CD4-positive, alpha-beta memory T cell (primary cell): ENCODE measurements at regions not wholly inside any gene's neighbourhood (a gene's known extent, or its start where the extent isn't known, plus 50 kb on each side); places are given as distances from the start of the nearest gene placed in this dataset.

Experiments used
- CTCF ChIA-PET: fragments of 350-600 bp; sonication (Branson Sonifier 250); formaldehyde crosslinking; loops from one replicate; lab custom pipeline; 2021; ENCODE audit warnings: inconsistent platforms; ENCODE audit not compliant: partially characterized antibody; lab: Charles Lee
- POLR2A ChIA-PET: fragments of 350-600 bp; sonication (Branson Sonifier 250); formaldehyde crosslinking; loops from one replicate; lab custom pipeline; 2021; ENCODE audit not compliant: partially characterized antibody; lab: Charles Lee
- DNase-seq, 5 donors: peaks; one replicate each; pipeline versions ENCODE4 v3.0.0 to v3.0.0-alpha.2; 2020 to 2022; ENCODE audit warnings: mixed read lengths in 1 of 5
- H3K27ac ChIP-seq: one replicate; pipeline ENCODE4 v1.7.0; 2013; ENCODE audit warnings: low read depth, low read length
- H3K27me3 ChIP-seq: 2 replicates; pipeline ENCODE4 v1.7.0; 2013; ENCODE audit warnings: mild to moderate bottlenecking, low read length, moderate library complexity; ENCODE audit not compliant: insufficient read depth
- H3K36me3 ChIP-seq: 2 replicates; pipeline ENCODE4 v1.7.0; 2013; ENCODE audit warnings: mild to moderate bottlenecking, low read length, moderate library complexity; ENCODE audit not compliant: insufficient read depth
- H3K4me1 ChIP-seq: 2 replicates; pipeline ENCODE4 v1.7.0; 2013; ENCODE audit warnings: mild to moderate bottlenecking, low read length, moderate library complexity; ENCODE audit not compliant: insufficient read depth
- H3K4me3 ChIP-seq, 2 donors: one replicate each; pipeline ENCODE4 v1.7.0; 2013; ENCODE audit warnings: low read length in 2 of 2, mild to moderate bottlenecking in 1 of 2
- H3K9me3 ChIP-seq, 2 donors: one replicate each; pipeline ENCODE4 v1.7.0; 2013; ENCODE audit warnings: low read length in 2 of 2, control low read depth in 1 of 2; ENCODE audit not compliant: control insufficient read depth in 1 of 2
- H3K27ac Mint-ChIP-seq, 7 donors: one replicate each; pipeline ENCODE4 v1.8.0; 2020 to 2021; ENCODE audit warnings: mixed read lengths in 7 of 7, mild to moderate bottlenecking in 6 of 7, inconsistent platforms in 3 of 7, moderate library complexity in 3 of 7
- H3K27me3 Mint-ChIP-seq, 2 donors: one replicate each; pipeline ENCODE4 v1.8.0; 2020 to 2021; ENCODE audit warnings: mixed read lengths in 2 of 2
- H3K36me3 Mint-ChIP-seq, 2 donors: one replicate each; pipeline ENCODE4 v1.8.0; 2020 to 2021; ENCODE audit warnings: mixed read lengths in 2 of 2, inconsistent platforms in 1 of 2, mild to moderate bottlenecking in 1 of 2
- H3K4me1 Mint-ChIP-seq, 4 donors: one replicate each; pipeline ENCODE4 v1.8.0; 2020 to 2021; ENCODE audit warnings: mixed read lengths in 4 of 4, mild to moderate bottlenecking in 1 of 4
- H3K4me3 Mint-ChIP-seq, 8 donors: one replicate each; pipeline ENCODE4 v1.8.0; 2020 to 2021; ENCODE audit warnings: mixed read lengths in 8 of 8, mild to moderate bottlenecking in 7 of 8, moderate library complexity in 6 of 8, inconsistent platforms in 3 of 8
- H3K9me3 Mint-ChIP-seq, 8 donors: one replicate each; pipeline ENCODE4 v1.8.0; 2020 to 2021; ENCODE audit warnings: mixed read lengths in 8 of 8, mild to moderate bottlenecking in 5 of 8, inconsistent platforms in 3 of 8, moderate library complexity in 1 of 8
- intact Hi-C: fragments of 100-400 bp; cut with micrococcal nuclease; formaldehyde crosslinking; loops from one replicate; pipeline ENCODE4 v1.15.1; 2023

GRCh38 chr3:107892955-107893624 is 197.7 kb downstream of the CD47 start:
- peaks cover 0 to 8% (median 3%) of the 10 kb centered on the region in 8 donors for H3K9me3 Mint-ChIP-seq
- peaks cover 20 to 32% of the 10 kb centered on the region in 2 donors for H3K27me3 Mint-ChIP-seq
- intact Hi-C loops, result no loop called here
- no peak overlapping the region for H3K4me3 Mint-ChIP-seq
- ChIA-PET CTCF (no interaction called here), POLR2A (no interaction called here)
- peaks cover 12% of the 10 kb centered on the region for H3K27me3 ChIP-seq
- no peaks in the 10 kb centered on the region for H3K36me3 ChIP-seq
- no peaks in the 10 kb centered on the region for H3K36me3 Mint-ChIP-seq
- H3K4me3 ChIP-seq, result no peak overlapping the region
- H3K27ac Mint-ChIP-seq, result no peak overlapping the region
- H3K27ac ChIP-seq, result no peak overlapping the region
- no peaks in the 10 kb centered on the region for H3K4me1 ChIP-seq
- no peaks in the 10 kb centered on the region for H3K9me3 ChIP-seq
- no peaks in the 10 kb centered on the region for H3K4me1 Mint-ChIP-seq
- DNase-seq, result no peak

- Histone ChIP-seq H3K36me3 (no peaks in the 10 kb centered on the region), H3K4me3 (no peak overlapping the region), H3K9me3 (no peaks in the 10 kb centered on the region), H3K27ac (no peak overlapping the region), H3K4me1 (no peaks in the 10 kb centered on the region), H3K27me3 (no peaks in the 10 kb centered on the region)
- POLR2A ChIA-PET, result no interaction called here
- CTCF ChIA-PET, result interaction anchor here (1.3 to 1.4 kb wide), 2 partner anchors 11 to 209 kb away, joined by 3 read pairs; no protein-coding TSS in a partner anchor
- Mint-ChIP-seq H3K4me3 (no peak overlapping the region), H3K27ac (peak overlapping the region in 1 of 7 donors; percentile 46), H3K27me3 (peaks cover 0 to 2% of the 10 kb centered on the region in 2 donors), H3K4me1 (no peaks in the 10 kb centered on the region), H3K36me3 (no peaks in the 10 kb centered on the region), H3K9me3 (peaks cover 0 to 8% (median 3%) of the 10 kb centered on the region in 8 donors)
- DNase-seq, result no peak
- intact Hi-C loops, result no loop called here
Measured at GRCh38 chr3:107884719-107885460, 205.9 kb downstream of the CD47 start.

- ChIA-PET CTCF (interaction anchor here (1.4 kb wide), 1 partner anchor 11 kb away, joined by 3 read pairs; no protein-coding TSS in a partner anchor), POLR2A (no interaction called here)
- H3K27me3 ChIP-seq, result no peaks in the 10 kb centered on the region
- no peaks in the 10 kb centered on the region for H3K36me3 ChIP-seq
- H3K9me3 Mint-ChIP-seq, result peaks cover 0 to 2% (median under 1%) of the 10 kb centered on the region in 8 donors
- H3K27ac ChIP-seq, result no peak overlapping the region
- H3K27me3 Mint-ChIP-seq, result peaks cover 0 to under 1% of the 10 kb centered on the region in 2 donors
- no peak for DNase-seq
- H3K4me1 ChIP-seq, result no peaks in the 10 kb centered on the region
- H3K9me3 ChIP-seq, result no peaks in the 10 kb centered on the region
- no peaks in the 10 kb centered on the region for H3K36me3 Mint-ChIP-seq
- no peak overlapping the region for H3K27ac Mint-ChIP-seq
- H3K4me3 ChIP-seq, result no peak overlapping the region
- H3K4me1 Mint-ChIP-seq, result no peaks in the 10 kb centered on the region
- no peak overlapping the region for H3K4me3 Mint-ChIP-seq
- intact Hi-C loops, result no loop called here
Measured at GRCh38 chr3:107884028-107884427, 206.8 kb downstream of the CD47 start.

GRCh38 chr3:107882881-107883280 is 207.9 kb downstream of the CD47 start:
- Histone ChIP-seq H3K36me3 (no peaks in the 10 kb centered on the region), H3K9me3 (no peaks in the 10 kb centered on the region), H3K27me3 (no peaks in the 10 kb centered on the region), H3K4me3 (no peak overlapping the region), H3K4me1 (no peaks in the 10 kb centered on the region), H3K27ac (no peak overlapping the region)
- no peaks in the 10 kb centered on the region for H3K4me1 Mint-ChIP-seq
- DNase-seq, result no peak
- intact Hi-C loops, result no loop called here
- ChIA-PET CTCF (interaction anchor here (1.0 kb wide), 1 partner anchor 9 kb away, joined by 3 read pairs; no protein-coding TSS in a partner anchor), POLR2A (no interaction called here)
- H3K27me3 Mint-ChIP-seq, result no peaks in the 10 kb centered on the region
- H3K27ac Mint-ChIP-seq, result no peak overlapping the region
- no peaks in the 10 kb centered on the region for H3K36me3 Mint-ChIP-seq
- H3K4me3 Mint-ChIP-seq, result no peak overlapping the region
- no peaks in the 10 kb centered on the region for H3K9me3 Mint-ChIP-seq

DNA sequence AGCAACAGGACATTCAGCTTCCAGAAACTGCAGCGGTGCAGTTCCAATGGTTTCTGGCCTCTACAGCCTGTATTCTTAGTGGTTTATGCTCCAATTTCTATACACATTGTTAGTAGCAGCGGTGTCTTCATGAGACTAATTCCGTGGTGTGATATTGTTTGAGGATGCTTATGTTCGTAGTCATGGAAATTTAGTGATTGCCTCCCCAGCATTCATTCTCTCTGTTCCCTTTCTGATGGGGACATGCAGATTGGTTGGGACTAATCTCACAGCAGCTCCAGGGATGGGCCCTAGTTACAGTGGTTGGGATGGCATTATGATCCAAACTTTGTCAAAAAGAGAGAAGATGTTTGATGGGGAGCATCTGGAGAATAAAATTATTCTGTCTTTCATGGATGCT is 208.6 kb downstream of the CD47 start:
- CTCF ChIA-PET, result interaction anchor here (1.0 kb wide), 2 partner anchors 9 to 54 kb away, joined by 3 read pairs; no protein-coding TSS in a partner anchor
- no peak for DNase-seq
- no peak overlapping the region for H3K27ac Mint-ChIP-seq
- H3K27me3 ChIP-seq, result no peaks in the 10 kb centered on the region
- no peak overlapping the region for H3K27ac ChIP-seq
- POLR2A ChIA-PET, result no interaction called here
- H3K4me1 ChIP-seq, result no peaks in the 10 kb centered on the region
- H3K27me3 Mint-ChIP-seq, result no peaks in the 10 kb centered on the region
- no peaks in the 10 kb centered on the region for H3K36me3 ChIP-seq
- H3K9me3 Mint-ChIP-seq, result no peaks in the 10 kb centered on the region
- no peaks in the 10 kb centered on the region for H3K36me3 Mint-ChIP-seq
- no peak overlapping the region for H3K4me3 ChIP-seq
- intact Hi-C loops, result no loop called here
- H3K9me3 ChIP-seq, result no peaks in the 10 kb centered on the region
- no peak overlapping the region for H3K4me3 Mint-ChIP-seq
- no peaks in the 10 kb centered on the region for H3K4me1 Mint-ChIP-seq

DNA sequence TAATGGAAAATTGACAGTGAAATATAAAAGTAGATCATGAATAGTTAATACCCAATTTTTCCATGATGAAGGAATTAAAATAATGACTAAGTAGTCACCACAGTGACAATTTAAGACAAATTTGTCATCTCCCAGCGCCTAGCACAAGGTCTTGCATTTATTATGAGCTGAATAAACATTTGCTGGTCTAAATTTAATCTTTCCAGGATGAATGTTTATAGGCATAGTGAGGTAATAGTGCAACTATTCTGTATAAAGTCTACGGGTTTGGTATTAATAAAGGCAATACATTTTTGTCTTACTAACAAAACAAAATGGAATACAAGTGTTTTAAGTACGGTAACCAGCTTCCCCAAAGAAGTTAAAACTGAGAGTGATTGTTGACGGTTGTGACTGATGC is 209.3 kb downstream of the CD47 start:
- DNase-seq, result no peak
- H3K27me3 ChIP-seq, result no peaks in the 10 kb centered on the region
- intact Hi-C loops, result no loop called here
- no peaks in the 10 kb centered on the region for H3K4me1 ChIP-seq
- Mint-ChIP-seq H3K36me3 (no peaks in the 10 kb centered on the region), H3K27me3 (no peaks in the 10 kb centered on the region), H3K9me3 (no peaks in the 10 kb centered on the region), H3K4me1 (no peaks in the 10 kb centered on the region), H3K4me3 (no peak overlapping the region), H3K27ac (no peak overlapping the region)
- no peaks in the 10 kb centered on the region for H3K36me3 ChIP-seq
- POLR2A ChIA-PET, result no interaction called here
- no peak overlapping the region for H3K27ac ChIP-seq
- CTCF ChIA-PET, result interaction anchor here (0.8 to 1.0 kb wide), 2 partner anchors 10 to 54 kb away, joined by 3 read pairs; no protein-coding TSS in a partner anchor
- H3K9me3 ChIP-seq, result no peaks in the 10 kb centered on the region
- H3K4me3 ChIP-seq, result no peak overlapping the region

DNA sequence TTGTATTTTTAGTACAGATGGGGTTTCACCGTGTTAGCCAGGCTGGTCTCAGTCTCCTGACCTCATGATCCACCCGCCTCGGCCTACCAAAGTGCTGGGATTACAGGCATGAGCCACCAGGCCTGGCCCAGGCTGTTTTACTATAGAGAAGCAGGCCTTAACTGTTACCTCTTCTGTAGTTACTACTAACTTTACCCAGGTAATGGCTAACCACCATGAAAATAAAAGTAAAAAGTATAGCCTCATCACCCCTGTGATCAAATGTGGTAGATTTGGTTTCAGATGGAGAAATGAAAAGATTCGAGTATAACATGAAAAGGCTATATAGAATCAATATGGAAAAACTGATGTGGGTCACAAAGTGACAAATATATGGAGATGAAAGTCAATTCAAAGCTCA is 210.1 kb downstream of the CD47 start:
- no peaks in the 10 kb centered on the region for H3K27me3 Mint-ChIP-seq
- no peaks in the 10 kb centered on the region for H3K9me3 Mint-ChIP-seq
- no peaks in the 10 kb centered on the region for H3K36me3 Mint-ChIP-seq
- no peaks in the 10 kb centered on the region for H3K4me1 Mint-ChIP-seq
- no peak for DNase-seq
- POLR2A ChIA-PET, result no interaction called here
- no peak overlapping the region for H3K4me3 Mint-ChIP-seq
- no peak overlapping the region for H3K27ac ChIP-seq
- H3K4me3 ChIP-seq, result no peak overlapping the region
- no peaks in the 10 kb centered on the region for H3K4me1 ChIP-seq
- H3K9me3 ChIP-seq, result no peaks in the 10 kb centered on the region
- H3K36me3 ChIP-seq, result no peaks in the 10 kb centered on the region
- H3K27ac Mint-ChIP-seq, result no peak overlapping the region
- no peaks in the 10 kb centered on the region for H3K27me3 ChIP-seq
- intact Hi-C loops, result no loop called here
- CTCF ChIA-PET, result interaction anchor here (0.8 kb wide), 1 partner anchor 10 kb away, joined by 3 read pairs; no protein-coding TSS in a partner anchor
